Tibial nerve (tissue), 4 donors: ENCODE measurements at regions not wholly inside any gene's neighbourhood (a gene's known extent, or its start where the extent isn't known, plus 50 kb on each side); places are given as distances from the start of the nearest gene placed in this dataset.

ENCODE experiments used
- CTCF ChIP-seq, 5 experiments: fragments of 200-600 bp in 3 of 5; fragments of 450-650 bp in 2 of 5; sonication (generic) in 3 of 5; IDR thresholded peaks; one replicate each; pipeline ENCODE4 v1.5.1; 2016 to 2019; ENCODE audit warnings: antibody characterized with exemption in 5 of 5, mild to moderate bottlenecking in 3 of 5, moderate library complexity in 2 of 5
- EP300 ChIP-seq, 2 donors: sonication (generic); formaldehyde crosslinking; IDR thresholded peaks; one replicate each; pipeline ENCODE4 v1.6.1; 2017; ENCODE audit warnings: antibody characterized with exemption in 2 of 2, mild to moderate bottlenecking in 1 of 2
- POLR2A ChIP-seq, 2 donors: fragments of 450-650 bp; IDR thresholded peaks; one replicate each; pipeline ENCODE4 v1.6.1; 2017; ENCODE audit warnings: antibody characterized with exemption in 2 of 2, mild to moderate bottlenecking in 2 of 2, moderate library complexity in 2 of 2

- TF ChIP-seq CTCF (IDR thresholded peaks at IDR 0.05) (no peak), EP300 (IDR thresholded peaks at IDR 0.05) (no peak), POLR2A (IDR thresholded peaks at IDR 0.05) (no peak)
Observed at GRCh38 chr7:106420736-106421135, 136.0 kb upstream of the NAMPT start.
